Caco-2 (cell line): ENCODE measurements at regions not wholly inside any gene's neighbourhood (a gene's known extent, or its start where the extent isn't known, plus 50 kb on each side); places are given as distances from the start of the nearest gene placed in this dataset.

Experiments
- BruUV-seq: library from RNA; stranded (reverse); fragments of 400-500 nt; replicated peaks from 2 replicates; lab custom pipeline; 2021; lab: Mats Ljungman, UMichigan
- CTCF ChIA-PET: fragments of 300-600 bp; sonication (Branson Sonifier 250); formaldehyde crosslinking; loops from one replicate; lab custom pipeline; 2022; ENCODE audit warnings: antibody characterized with exemption; lab: Charles Lee
- POLR2A ChIA-PET: fragments of 300-600 bp; sonication (Branson Sonifier 250); formaldehyde crosslinking; loops from one replicate; lab custom pipeline; 2022; ENCODE audit warnings: antibody characterized with exemption; lab: Charles Lee
- DNase-seq, 2 experiments: peaks; one replicate each; pipeline versions ENCODE4 v3.0.0 to v3.0.0-alpha.2; 2020 to 2022
- H3K27me3 ChIP-seq: replicated peaks from 2 replicates; pipeline ENCODE4 v1.6.0; 2011; ENCODE audit warnings: low read length; ENCODE audit not compliant: control insufficient read depth, insufficient read depth
- H3K36me3 ChIP-seq: 2 replicates; pipeline ENCODE4 v1.5.1; 2011; ENCODE audit warnings: low read length; ENCODE audit not compliant: control insufficient read depth, insufficient read depth
- H3K4me1 ChIP-seq: fragments of 250-450 bp; sonication (Bioruptor Pico); 2 replicates; pipeline ENCODE4 v1.5.1; 2020; ENCODE audit warnings: mild to moderate bottlenecking
- H3K4me3 ChIP-seq: 2 replicates; pipeline ENCODE4 v1.5.1; 2011; ENCODE audit warnings: low read depth, mild to moderate bottlenecking, control low read depth, low read length
- H3K9me3 ChIP-seq: fragments of 250-450 bp; sonication (Bioruptor Pico); 2 replicates; pipeline ENCODE4 v1.5.1; 2020; ENCODE audit warnings: mild to moderate bottlenecking, moderate library complexity
- H3K27ac Mint-ChIP-seq: one replicate; pipeline ENCODE4 v1.8.0; 2022; ENCODE audit warnings: mixed read lengths; ENCODE audit not compliant: unreplicated experiment
- H3K27me3 Mint-ChIP-seq: one replicate; pipeline ENCODE4 v1.8.0; 2022; ENCODE audit warnings: mixed read lengths; ENCODE audit not compliant: insufficient read depth, unreplicated experiment
- H3K36me3 Mint-ChIP-seq: one replicate; pipeline ENCODE4 v1.8.0; 2022; ENCODE audit warnings: mild to moderate bottlenecking, mixed read lengths; ENCODE audit not compliant: insufficient read depth, unreplicated experiment
- H3K4me1 Mint-ChIP-seq: one replicate; pipeline ENCODE4 v1.8.0; 2022; ENCODE audit warnings: low read depth, mixed read lengths; ENCODE audit not compliant: unreplicated experiment
- H3K4me3 Mint-ChIP-seq: one replicate; pipeline ENCODE4 v1.8.0; 2022; ENCODE audit warnings: mild to moderate bottlenecking, moderate library complexity, mixed read lengths; ENCODE audit not compliant: unreplicated experiment
- H3K9me3 Mint-ChIP-seq: one replicate; pipeline ENCODE4 v1.8.0; 2022; ENCODE audit warnings: mixed read lengths; ENCODE audit not compliant: unreplicated experiment
- CTCF ChIP-seq, 2 experiments: fragments of 200-600 bp in 1 of 2; IDR thresholded peaks; 1 replicate in 1 of 2; 2 replicates in 1 of 2; pipeline versions ENCODE4 v1.5.1 to v1.8.0; 2011 to 2022; ENCODE audit warnings: antibody characterized with exemption in 1 of 2, control low read depth in 1 of 2, inconsistent platforms in 1 of 2, low read depth in 1 of 2, low read length in 1 of 2, mild to moderate bottlenecking in 1 of 2, moderate library complexity in 1 of 2; ENCODE audit not compliant: insufficient read depth in 1 of 2, severe bottlenecking in 1 of 2, unreplicated experiment in 1 of 2
- intact Hi-C: fragments of 100-400 bp; cut with micrococcal nuclease; formaldehyde crosslinking; loops from one replicate; pipeline ENCODE4 v1.10.0; 2022; ENCODE audit not compliant: unreplicated experiment

GRCh38 chr10:111703986-111704385 is 479.6 kb downstream of the GPAM start:
- Histone ChIP-seq H3K36me3 (no peaks in the 10 kb centered on the region), H3K9me3 (no peaks in the 10 kb centered on the region), H3K4me1 (no peaks in the 10 kb centered on the region), H3K4me3 (no peak overlapping the region), H3K27me3 (no peaks in the 10 kb centered on the region)
- BruUV-seq = no TSS peak
- POLR2A ChIA-PET = no interaction called here
- CTCF ChIA-PET = no interaction called here
- Mint-ChIP-seq H3K27ac (no peak overlapping the region), H3K4me1 (no peaks in the 10 kb centered on the region), H3K9me3 (no peaks in the 10 kb centered on the region), H3K36me3 (no peaks in the 10 kb centered on the region), H3K27me3 (peaks cover 6% of the 10 kb centered on the region), H3K4me3 (no peak overlapping the region)
- TF ChIP-seq CTCF (IDR thresholded peaks at IDR 0.05; ENCODE audit: insufficient read depth in 1 of 2, low read depth in 1 of 2, low read length in 1 of 2, severe bottlenecking in 1 of 2, unreplicated experiment in 1 of 2) = no peak
- no peak for DNase-seq
- intact Hi-C loops = no loop called here

- H3K4me1 Mint-ChIP-seq = no peaks in the 10 kb centered on the region
- Histone ChIP-seq H3K9me3 (no peaks in the 10 kb centered on the region), H3K4me1 (no peaks in the 10 kb centered on the region), H3K4me3 (no peak overlapping the region), H3K36me3 (no peaks in the 10 kb centered on the region), H3K27me3 (no peaks in the 10 kb centered on the region)
- no peak overlapping the region for H3K27ac Mint-ChIP-seq
- intact Hi-C loops = no loop called here
- H3K36me3 Mint-ChIP-seq = no peaks in the 10 kb centered on the region
- POLR2A ChIA-PET = no interaction called here
- DNase-seq = no peak
- peaks cover 5% of the 10 kb centered on the region for H3K9me3 Mint-ChIP-seq
- CTCF ChIA-PET = no interaction called here
- TF ChIP-seq CTCF (IDR thresholded peaks at IDR 0.05; ENCODE audit: insufficient read depth in 1 of 2, low read depth in 1 of 2, low read length in 1 of 2, severe bottlenecking in 1 of 2, unreplicated experiment in 1 of 2) = no peak
- peaks cover 9% of the 10 kb centered on the region for H3K27me3 Mint-ChIP-seq
- no TSS peak for BruUV-seq
- H3K4me3 Mint-ChIP-seq = no peak overlapping the region
Observed at GRCh38 chr10:111705021-111705420, 478.5 kb downstream of the GPAM start.

- Histone ChIP-seq H3K36me3 (no peaks in the 10 kb centered on the region), H3K9me3 (no peaks in the 10 kb centered on the region), H3K27me3 (no peaks in the 10 kb centered on the region), H3K4me1 (no peaks in the 10 kb centered on the region), H3K4me3 (no peak overlapping the region)
- no peak for TF ChIP-seq CTCF (IDR thresholded peaks at IDR 0.05; ENCODE audit: insufficient read depth in 1 of 2, low read depth in 1 of 2, low read length in 1 of 2, severe bottlenecking in 1 of 2, unreplicated experiment in 1 of 2)
- H3K4me3 Mint-ChIP-seq = no peak overlapping the region
- no peak for DNase-seq
- H3K4me1 Mint-ChIP-seq = no peaks in the 10 kb centered on the region
- no TSS peak for BruUV-seq
- no peak overlapping the region for H3K27ac Mint-ChIP-seq
- CTCF ChIA-PET = no interaction called here
- intact Hi-C loops = no loop called here
- no peaks in the 10 kb centered on the region for H3K36me3 Mint-ChIP-seq
- H3K27me3 Mint-ChIP-seq = peaks cover 13% of the 10 kb centered on the region
- peaks cover 11% of the 10 kb centered on the region for H3K9me3 Mint-ChIP-seq
- POLR2A ChIA-PET = no interaction called here
Observed at GRCh38 chr10:111706331-111706730, 477.2 kb downstream of the GPAM start.
